ENCODE measurements at regions not wholly inside any gene's neighbourhood (a gene's known extent, or its start where the extent isn't known, plus 50 kb on each side); places are given as distances from the start of the nearest gene placed in this dataset.

DNA sequence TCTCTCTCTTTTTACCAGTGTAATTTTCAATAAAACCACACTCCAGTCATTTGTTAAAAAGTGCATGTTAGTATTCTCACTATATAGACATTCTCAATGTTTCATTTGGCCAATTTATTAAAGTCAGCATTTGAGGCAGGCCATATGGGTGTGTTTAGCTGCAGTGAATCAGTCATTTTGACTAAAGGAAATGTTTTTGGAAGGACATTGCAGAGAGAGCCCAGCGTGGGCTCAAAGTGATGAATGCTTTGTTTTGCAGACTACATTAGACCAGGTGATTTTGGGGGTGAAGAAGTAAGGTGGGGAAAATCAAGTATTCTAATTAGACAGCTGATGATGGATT lies 116.7 kb downstream of the POSTN start:
- Histone ChIP-seq H3K9me3 (no peaks in the 10 kb centered on the region), H3K36me3 (no peaks in the 10 kb centered on the region), H3K27me3 (no peaks in the 10 kb centered on the region), H3K4me1 (no peaks in the 10 kb centered on the region), H3K4me3 (no peak overlapping the region), H3K27ac (no peak overlapping the region)
- no peak for TF ChIP-seq CTCF (IDR thresholded peaks at IDR 0.05)
- no peak for DNase-seq (ENCODE audit: low spot score)

- Histone ChIP-seq H3K4me1 (no peaks in the 10 kb centered on the region), H3K9me3 (no peaks in the 10 kb centered on the region), H3K27ac (no peak overlapping the region), H3K36me3 (no peaks in the 10 kb centered on the region), H3K27me3 (no peaks in the 10 kb centered on the region), H3K4me3 (no peak overlapping the region)
- DNase-seq (ENCODE audit: low spot score), result no peak
- no peak for TF ChIP-seq CTCF (IDR thresholded peaks at IDR 0.05)
Observed at GRCh38 chr13:37481011-37481884, 117.3 kb downstream of the POSTN start.

DNA sequence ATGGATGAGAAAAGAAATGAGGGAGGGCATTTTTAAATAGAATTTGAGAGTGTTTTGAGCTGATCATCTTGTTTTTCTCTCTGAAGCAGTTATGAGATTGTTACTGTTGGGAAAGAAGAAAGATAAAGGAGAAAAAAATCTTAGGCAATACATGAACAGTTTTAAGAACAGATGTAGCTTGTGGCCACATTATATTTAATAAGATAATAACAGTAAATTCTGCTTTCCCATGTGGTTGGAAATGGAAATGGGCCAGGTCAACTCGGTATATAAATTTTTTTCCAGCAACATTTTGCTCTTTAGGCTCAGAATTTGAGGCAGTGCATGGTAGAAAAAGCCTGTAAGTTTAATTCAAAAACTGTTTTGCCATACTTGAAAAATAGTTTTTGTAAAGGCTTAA lies 118.7 kb downstream of the POSTN start:
- DNase-seq (ENCODE audit: low spot score), result no peak
- Histone ChIP-seq H3K27ac (no peak overlapping the region), H3K4me3 (no peak overlapping the region), H3K36me3 (no peaks in the 10 kb centered on the region), H3K27me3 (no peaks in the 10 kb centered on the region), H3K4me1 (no peaks in the 10 kb centered on the region), H3K9me3 (no peaks in the 10 kb centered on the region)
- TF ChIP-seq CTCF (IDR thresholded peaks at IDR 0.05), result no peak

- DNase-seq (ENCODE audit: low spot score), result no peak
- Histone ChIP-seq H3K36me3 (no peaks in the 10 kb centered on the region), H3K27me3 (no peaks in the 10 kb centered on the region), H3K4me3 (no peak overlapping the region), H3K9me3 (no peaks in the 10 kb centered on the region), H3K27ac (no peak overlapping the region), H3K4me1 (no peaks in the 10 kb centered on the region)
- TF ChIP-seq CTCF (IDR thresholded peaks at IDR 0.05), result no peak
Observed at GRCh38 chr13:37476874-37477273, 121.7 kb downstream of the POSTN start.

GRCh38 chr13:37475966-37476365 lies 122.6 kb downstream of the POSTN start:
- Histone ChIP-seq H3K4me1 (no peaks in the 10 kb centered on the region), H3K27me3 (no peaks in the 10 kb centered on the region), H3K36me3 (no peaks in the 10 kb centered on the region), H3K4me3 (no peak overlapping the region), H3K27ac (no peak overlapping the region), H3K9me3 (no peaks in the 10 kb centered on the region)
- TF ChIP-seq CTCF (IDR thresholded peaks at IDR 0.05), result no peak
- DNase-seq (ENCODE audit: low spot score), result no peak

- DNase-seq (ENCODE audit: low spot score), result no peak
- H3K27me3 ChIP-seq, result no peaks in the 10 kb centered on the region
- H3K36me3 ChIP-seq, result no peaks in the 10 kb centered on the region
- H3K4me1 ChIP-seq, result no peaks in the 10 kb centered on the region
- no peak overlapping the region for H3K4me3 ChIP-seq
- H3K9me3 ChIP-seq, result no peaks in the 10 kb centered on the region
- TF ChIP-seq CTCF (IDR thresholded peaks at IDR 0.05), result no peak
- no peak overlapping the region for H3K27ac ChIP-seq
Observed at GRCh38 chr13:37475151-37475550, 123.4 kb downstream of the POSTN start.

Measured in right atrium auricular region (tissue), 2 donors.